Choroid plexus epithelial cell (primary cell): ENCODE measurements at regions not wholly inside any gene's neighbourhood (a gene's known extent, or its start where the extent isn't known, plus 50 kb on each side); places are given as distances from the start of the nearest gene placed in this dataset.
A peak's percentile ranks its signal among the peaks of the same experiment; 100 is the strongest.

ENCODE experiments used
- DNase-seq: peaks from one replicate; pipeline ENCODE4 v3.0.0-alpha.2; 2010; ENCODE audit warnings: low read depth
- H3K4me3 ChIP-seq: 2 replicates; pipeline ENCODE4 v1.5.1; 2011; ENCODE audit warnings: low read depth, mild to moderate bottlenecking, control low read depth, low read length, moderate library complexity
- TF ChIP-seq, protein P1 (sequence below): conservative IDR thresholded peaks from 2 replicates; pipeline ENCODE4 v1.5.1; 2011; ENCODE audit warnings: low read depth, mild to moderate bottlenecking, control low read depth, inconsistent platforms, low read length, moderate library complexity

DNA sequence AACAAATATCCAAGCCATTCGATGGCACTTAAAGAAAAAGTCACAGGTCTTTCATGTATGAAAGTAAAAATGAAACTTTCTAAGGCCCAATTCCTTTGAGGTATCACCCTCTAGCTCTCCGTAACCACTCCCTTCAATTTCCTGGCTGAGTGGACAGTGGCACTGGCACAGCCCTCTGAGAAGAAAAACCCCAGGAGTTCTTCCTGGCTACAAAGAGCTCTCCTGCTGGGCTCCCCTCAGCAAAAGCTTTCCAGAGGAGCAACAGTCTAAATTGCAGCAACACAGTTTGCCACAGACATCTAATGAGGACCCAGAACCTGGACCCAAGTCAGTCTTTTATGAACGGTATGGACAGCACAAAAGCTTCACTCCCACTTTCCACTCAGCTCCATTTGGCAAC, 71.8 kb downstream of the FUNDC1 start:
- no peak overlapping the region for H3K4me3 ChIP-seq
- TF ChIP-seq, protein P1, sequence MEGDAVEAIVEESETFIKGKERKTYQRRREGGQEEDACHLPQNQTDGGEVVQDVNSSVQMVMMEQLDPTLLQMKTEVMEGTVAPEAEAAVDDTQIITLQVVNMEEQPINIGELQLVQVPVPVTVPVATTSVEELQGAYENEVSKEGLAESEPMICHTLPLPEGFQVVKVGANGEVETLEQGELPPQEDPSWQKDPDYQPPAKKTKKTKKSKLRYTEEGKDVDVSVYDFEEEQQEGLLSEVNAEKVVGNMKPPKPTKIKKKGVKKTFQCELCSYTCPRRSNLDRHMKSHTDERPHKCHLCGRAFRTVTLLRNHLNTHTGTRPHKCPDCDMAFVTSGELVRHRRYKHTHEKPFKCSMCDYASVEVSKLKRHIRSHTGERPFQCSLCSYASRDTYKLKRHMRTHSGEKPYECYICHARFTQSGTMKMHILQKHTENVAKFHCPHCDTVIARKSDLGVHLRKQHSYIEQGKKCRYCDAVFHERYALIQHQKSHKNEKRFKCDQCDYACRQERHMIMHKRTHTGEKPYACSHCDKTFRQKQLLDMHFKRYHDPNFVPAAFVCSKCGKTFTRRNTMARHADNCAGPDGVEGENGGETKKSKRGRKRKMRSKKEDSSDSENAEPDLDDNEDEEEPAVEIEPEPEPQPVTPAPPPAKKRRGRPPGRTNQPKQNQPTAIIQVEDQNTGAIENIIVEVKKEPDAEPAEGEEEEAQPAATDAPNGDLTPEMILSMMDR: no peak
- peak; percentile 1 for DNase-seq

DNA sequence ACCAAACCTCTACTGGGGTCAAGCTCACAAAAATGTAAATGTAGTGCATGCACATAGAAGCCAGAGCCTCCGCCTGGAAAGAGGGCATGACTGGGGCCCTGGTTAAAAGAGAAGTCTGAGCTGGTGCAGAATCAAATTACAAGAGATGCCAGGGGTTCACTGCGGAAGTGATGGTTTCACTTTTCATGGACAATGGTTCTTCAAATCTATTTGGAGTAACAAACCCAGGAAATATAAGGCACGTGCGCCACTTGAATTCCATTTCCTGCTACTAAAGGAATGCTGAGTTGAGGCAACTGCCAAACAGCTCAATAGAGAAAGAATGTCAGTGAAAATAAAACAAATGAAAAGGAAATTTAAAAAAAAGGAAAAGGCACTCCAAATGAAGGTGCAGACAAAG, 79.8 kb downstream of the FUNDC1 start:
- peak; percentile 10 for DNase-seq
- H3K4me3 ChIP-seq: no peak overlapping the region
- TF ChIP-seq, protein P1: no peak

DNA sequence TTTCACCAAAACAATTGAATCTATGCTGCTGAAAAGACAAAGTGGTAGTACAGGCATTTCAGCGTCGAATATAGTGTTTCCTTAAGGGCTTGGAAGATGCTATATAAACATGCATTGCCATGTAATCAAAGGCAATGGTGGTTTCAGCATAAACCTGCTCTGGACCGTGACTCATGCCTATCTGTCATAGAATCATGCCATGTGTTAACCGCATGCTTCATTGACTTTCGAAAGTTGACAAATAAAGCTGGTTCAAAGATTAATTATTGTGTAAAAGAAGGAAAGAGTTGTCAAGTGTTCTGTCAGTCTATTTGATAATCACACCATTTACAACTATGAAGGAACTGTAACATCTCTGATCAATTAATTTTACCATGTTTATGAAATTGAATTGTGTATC, 83.2 kb downstream of the FUNDC1 start:
- TF ChIP-seq, protein P1: no peak
- DNase-seq: no peak
- no peak overlapping the region for H3K4me3 ChIP-seq

DNA sequence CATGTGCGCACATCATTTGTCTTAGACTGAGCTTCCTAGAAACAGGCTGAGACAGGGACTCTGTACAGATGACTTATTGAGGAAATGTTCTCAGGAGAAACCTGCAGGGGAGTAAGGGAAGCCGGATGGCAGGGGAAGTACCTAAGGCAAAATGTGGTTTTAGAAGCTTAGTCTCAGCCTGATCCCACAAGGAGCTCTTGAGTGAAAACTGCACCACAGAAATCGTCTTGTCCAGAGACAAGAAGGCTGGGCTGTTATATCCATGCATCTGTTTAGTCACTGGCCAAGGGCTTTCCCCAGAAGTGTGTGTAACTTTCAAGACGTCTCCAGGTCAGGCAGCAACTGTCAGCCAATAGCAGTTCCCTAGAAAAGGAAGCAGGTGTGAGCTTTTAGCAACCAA, 86.0 kb downstream of the FUNDC1 start:
- no peak overlapping the region for H3K4me3 ChIP-seq
- DNase-seq: no peak
- TF ChIP-seq, protein P1: no peak

DNA sequence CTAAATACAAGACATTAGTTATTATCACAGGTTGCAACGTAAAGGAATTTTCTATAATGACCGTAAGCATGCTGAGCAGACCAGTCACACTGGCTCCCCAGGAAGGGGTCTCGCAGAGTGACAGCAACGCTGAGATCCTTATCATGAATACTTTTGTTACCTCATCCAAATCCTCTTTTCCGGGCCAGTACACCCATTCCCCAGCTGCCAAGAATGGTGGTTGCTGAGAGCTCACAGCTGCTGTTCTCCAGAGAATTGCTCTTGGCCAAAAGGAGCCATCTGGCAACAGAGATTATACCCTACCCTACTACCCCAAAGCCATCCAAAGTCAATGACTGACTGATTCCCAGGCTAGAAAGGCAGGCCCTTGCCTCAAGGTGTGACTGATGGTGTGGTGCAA, 91.6 kb downstream of the FUNDC1 start:
- TF ChIP-seq, protein P1: no peak
- DNase-seq: no peak
- H3K4me3 ChIP-seq: no peak overlapping the region

DNA sequence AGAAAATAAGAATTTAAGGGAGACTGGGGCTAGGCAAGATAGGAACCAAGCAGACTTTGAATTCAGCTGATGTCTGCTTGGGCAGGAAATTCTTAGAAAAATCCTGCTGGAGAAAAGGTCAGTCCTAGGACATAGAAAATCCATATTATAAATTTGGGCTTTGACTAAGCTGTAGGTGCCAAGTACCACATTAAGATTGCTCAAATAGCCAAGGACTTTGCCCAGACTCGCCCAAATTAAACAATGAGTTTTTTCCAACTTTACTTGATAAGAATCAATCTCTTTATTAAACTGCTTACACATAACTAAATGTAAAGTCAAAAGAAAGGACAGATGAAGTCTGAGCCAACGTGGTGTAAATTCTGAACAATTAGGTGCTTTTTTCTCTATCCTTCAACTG, 95.4 kb downstream of the FUNDC1 start:
- no peak overlapping the region for H3K4me3 ChIP-seq
- TF ChIP-seq, protein P1: no peak

DNA sequence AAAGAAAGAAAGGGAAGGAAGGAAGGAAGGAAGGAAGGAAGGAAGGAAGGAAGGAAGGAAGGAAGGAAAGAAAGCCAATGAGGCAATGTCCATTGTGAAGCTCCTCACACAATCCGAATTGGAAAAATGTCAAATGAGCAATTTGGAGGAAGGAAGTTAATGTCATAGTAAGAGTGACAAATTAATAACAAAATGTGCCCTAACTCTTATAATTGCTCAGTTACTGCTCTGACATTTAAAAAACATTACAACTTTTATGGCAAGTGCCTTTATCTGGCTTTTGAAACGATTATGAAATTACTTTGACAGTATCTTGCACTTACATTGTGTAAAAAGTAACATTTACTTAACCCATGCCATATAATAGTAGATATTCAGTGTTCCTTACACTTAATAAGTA, 96.5 kb upstream of the EFHC2 start:
- TF ChIP-seq, protein P1: no peak
- DNase-seq: no peak
- no peak overlapping the region for H3K4me3 ChIP-seq

More for the DNA sequence above, 95.4 kb downstream of the FUNDC1 start:
- no peak for DNase-seq
